ENCODE measurements at regions not wholly inside any gene's neighbourhood (a gene's known extent, or its start where the extent isn't known, plus 50 kb on each side); places are given as distances from the start of the nearest gene placed in this dataset.

GRCh38 chr5:15044521-15044920, 172.9 kb upstream of the ANKH start:
- no peak for TF ChIP-seq CTCF (IDR thresholded peaks at IDR 0.05)
- TF ChIP-seq POLR2A (IDR thresholded peaks at IDR 0.05), result no peak
- TF ChIP-seq EP300 (IDR thresholded peaks at IDR 0.05), result no peak
- TF ChIP-seq POLR2AphosphoS5 (IDR thresholded peaks at IDR 0.05), result no peak

All from sigmoid colon (tissue), 4 donors.